Effector CD8-positive, alpha-beta T cell (primary cell): ENCODE measurements at regions not wholly inside any gene's neighbourhood (a gene's known extent, or its start where the extent isn't known, plus 50 kb on each side); places are given as distances from the start of the nearest gene placed in this dataset.

ENCODE experiments used
- DNase-seq: peaks from one replicate; lab custom pipeline; 2025; lab: John Stamatoyannopoulos, UW

GRCh38 chr22:49155770-49156580 is 671.7 kb downstream of the BRD1 start:
- DNase-seq = no peak

- no peak for DNase-seq
Observed at GRCh38 chr22:49155039-49155769, 672.5 kb downstream of the BRD1 start.

GRCh38 chr22:49154433-49154832 is 673.2 kb downstream of the BRD1 start:
- no peak for DNase-seq

- no peak for DNase-seq
Observed at GRCh38 chr22:49153921-49154320, 673.8 kb downstream of the BRD1 start.

- no peak for DNase-seq
Observed at GRCh38 chr22:49152939-49153770, 674.5 kb downstream of the BRD1 start.

GRCh38 chr22:49152127-49152938 is 675.3 kb downstream of the BRD1 start:
- DNase-seq = no peak

- no peak for DNase-seq
Observed at GRCh38 chr22:49151256-49152126, 676.2 kb downstream of the BRD1 start.

GRCh38 chr22:49150801-49151221 is 676.9 kb downstream of the BRD1 start:
- no peak for DNase-seq

- no peak for DNase-seq
Observed at GRCh38 chr22:49149721-49150608, 677.7 kb downstream of the BRD1 start.

GRCh38 chr22:49148895-49149418 is 678.7 kb downstream of the BRD1 start:
- no peak for DNase-seq

GRCh38 chr22:49147617-49148175 is 680.0 kb downstream of the BRD1 start:
- DNase-seq = no peak

- DNase-seq = no peak
Observed at GRCh38 chr22:49147171-49147570, 680.5 kb downstream of the BRD1 start.

GRCh38 chr22:49146511-49146910 is 681.2 kb downstream of the BRD1 start:
- no peak for DNase-seq

GRCh38 chr22:49143812-49144211 is 683.9 kb downstream of the BRD1 start:
- no peak for DNase-seq

- no peak for DNase-seq
Observed at GRCh38 chr22:49142891-49143290, 684.8 kb downstream of the BRD1 start.

- DNase-seq = no peak
Observed at GRCh38 chr22:49142296-49142695, 685.4 kb downstream of the BRD1 start.

- DNase-seq = no peak
Observed at GRCh38 chr22:49141761-49142160, 685.9 kb downstream of the BRD1 start.

GRCh38 chr22:49140911-49141665 is 686.6 kb downstream of the BRD1 start:
- no peak for DNase-seq
